Breast epithelium (tissue), 3 donors: ENCODE measurements at regions not wholly inside any gene's neighbourhood (a gene's known extent, or its start where the extent isn't known, plus 50 kb on each side); places are given as distances from the start of the nearest gene placed in this dataset.

Source experiments
- POLR2A ChIP-seq: fragments of 450-650 bp; IDR thresholded peaks from one replicate; pipeline ENCODE4 v1.6.1; 2016; ENCODE audit warnings: antibody characterized with exemption, mild to moderate bottlenecking, moderate library complexity
- TF ChIP-seq, protein P1 (sequence below), 3 donors: fragments of 450-650 bp; IDR thresholded peaks; one replicate each; pipeline ENCODE4 v1.5.1; 2016 to 2017; ENCODE audit warnings: antibody characterized with exemption in 3 of 3, mild to moderate bottlenecking in 3 of 3, moderate library complexity in 3 of 3

GRCh38 chr10:44016589-44017482 is 368.1 kb downstream of the CXCL12 start:
- TF ChIP-seq, protein P1, sequence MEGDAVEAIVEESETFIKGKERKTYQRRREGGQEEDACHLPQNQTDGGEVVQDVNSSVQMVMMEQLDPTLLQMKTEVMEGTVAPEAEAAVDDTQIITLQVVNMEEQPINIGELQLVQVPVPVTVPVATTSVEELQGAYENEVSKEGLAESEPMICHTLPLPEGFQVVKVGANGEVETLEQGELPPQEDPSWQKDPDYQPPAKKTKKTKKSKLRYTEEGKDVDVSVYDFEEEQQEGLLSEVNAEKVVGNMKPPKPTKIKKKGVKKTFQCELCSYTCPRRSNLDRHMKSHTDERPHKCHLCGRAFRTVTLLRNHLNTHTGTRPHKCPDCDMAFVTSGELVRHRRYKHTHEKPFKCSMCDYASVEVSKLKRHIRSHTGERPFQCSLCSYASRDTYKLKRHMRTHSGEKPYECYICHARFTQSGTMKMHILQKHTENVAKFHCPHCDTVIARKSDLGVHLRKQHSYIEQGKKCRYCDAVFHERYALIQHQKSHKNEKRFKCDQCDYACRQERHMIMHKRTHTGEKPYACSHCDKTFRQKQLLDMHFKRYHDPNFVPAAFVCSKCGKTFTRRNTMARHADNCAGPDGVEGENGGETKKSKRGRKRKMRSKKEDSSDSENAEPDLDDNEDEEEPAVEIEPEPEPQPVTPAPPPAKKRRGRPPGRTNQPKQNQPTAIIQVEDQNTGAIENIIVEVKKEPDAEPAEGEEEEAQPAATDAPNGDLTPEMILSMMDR (IDR thresholded peaks at IDR 0.05), result no peak
- TF ChIP-seq POLR2A, result no peak
